Activated CD4-positive, alpha-beta T cell treated with anti-CD3 and anti-CD28 coated beads, Interleukin-2, amount 10 ng/mL, durations not matched to agents 7 days and 5 days (primary cell): ENCODE measurements at regions not wholly inside any gene's neighbourhood (a gene's known extent, or its start where the extent isn't known, plus 50 kb on each side); places are given as distances from the start of the nearest gene placed in this dataset.

ENCODE experiments used
- CTCF ChIA-PET: fragments of 350-600 bp; sonication (Branson Sonifier 250); formaldehyde crosslinking; loops from one replicate; lab custom pipeline; 2021; ENCODE audit warnings: antibody characterized with exemption; lab: Charles Lee
- POLR2A ChIA-PET: fragments of 350-600 bp; sonication (Branson Sonifier 250); formaldehyde crosslinking; loops from one replicate; lab custom pipeline; 2021; ENCODE audit warnings: antibody characterized with exemption; lab: Charles Lee
- DNase-seq: peaks from one replicate; pipeline ENCODE4 v3.0.0-alpha.2; 2020
- H3K27ac Mint-ChIP-seq: one replicate; pipeline ENCODE4 v1.8.0; 2021; ENCODE audit warnings: mild to moderate bottlenecking, moderate library complexity, mixed read lengths
- H3K27me3 Mint-ChIP-seq: one replicate; pipeline ENCODE4 v1.8.0; 2021; ENCODE audit warnings: mixed read lengths
- H3K36me3 Mint-ChIP-seq: one replicate; pipeline ENCODE4 v1.8.0; 2021; ENCODE audit warnings: low read depth, mixed read lengths
- H3K4me1 Mint-ChIP-seq: one replicate; pipeline ENCODE4 v1.8.0; 2021; ENCODE audit warnings: mixed read lengths
- H3K4me3 Mint-ChIP-seq: one replicate; pipeline ENCODE4 v1.8.0; 2021; ENCODE audit warnings: mild to moderate bottlenecking, moderate library complexity, mixed read lengths
- H3K9me3 Mint-ChIP-seq: one replicate; pipeline ENCODE4 v1.8.0; 2021; ENCODE audit warnings: mixed read lengths

DNA sequence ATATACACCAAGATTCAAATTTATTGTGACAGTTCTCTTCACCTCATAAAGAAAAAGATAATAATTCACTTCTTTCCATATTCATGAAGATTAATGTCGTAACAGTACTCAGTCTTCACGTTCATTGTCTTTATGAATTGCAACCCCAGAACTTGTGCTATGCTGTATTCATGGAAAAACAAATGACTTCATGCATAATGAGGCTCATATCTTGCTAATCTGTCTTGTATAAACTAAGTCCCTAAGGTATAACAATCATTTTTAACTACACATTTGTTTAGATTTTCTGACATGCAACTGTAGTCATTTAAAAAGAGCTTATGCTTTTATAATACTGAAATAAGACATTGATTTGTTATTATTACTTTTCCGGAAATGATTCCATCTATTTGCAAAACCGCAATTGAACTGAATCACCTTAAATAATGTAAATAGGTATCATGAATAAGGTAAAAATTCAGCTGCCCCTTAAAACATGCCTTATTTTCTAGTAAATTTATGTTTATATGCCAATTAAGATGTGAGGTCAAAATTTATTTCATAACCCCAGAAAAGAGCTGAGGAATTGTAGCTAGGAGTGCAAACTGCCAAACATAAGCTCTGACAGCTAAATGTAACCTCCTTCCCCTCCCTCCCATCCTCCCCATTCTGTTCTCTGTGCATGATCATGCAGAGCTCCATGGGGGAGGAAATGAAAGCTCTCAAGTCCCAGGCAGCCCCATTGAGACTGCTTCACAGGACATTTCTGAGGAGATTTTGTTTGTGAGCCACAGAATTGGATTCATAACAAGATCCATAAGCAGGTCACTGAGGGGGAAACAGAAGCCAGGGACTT lies 301.6 kb downstream of the ATP23 start:
- CTCF ChIA-PET = no interaction called here

GRCh38 chr12:58247633-58248032 lies 306.3 kb downstream of the ATP23 start:
- H3K27me3 Mint-ChIP-seq = no peaks in the 10 kb centered on the region
- CTCF ChIA-PET = no interaction called here
- no peaks in the 10 kb centered on the region for H3K9me3 Mint-ChIP-seq
- no peak overlapping the region for H3K27ac Mint-ChIP-seq
- POLR2A ChIA-PET = no interaction called here
- no peak for DNase-seq
- H3K36me3 Mint-ChIP-seq = no peaks in the 10 kb centered on the region
- H3K4me1 Mint-ChIP-seq = no peaks in the 10 kb centered on the region
- H3K4me3 Mint-ChIP-seq = no peak overlapping the region

More for the DNA sequence above, 301.6 kb downstream of the ATP23 start:
- H3K4me1 Mint-ChIP-seq = no peaks in the 10 kb centered on the region
- POLR2A ChIA-PET = no interaction called here
- no peak overlapping the region for H3K4me3 Mint-ChIP-seq
- H3K36me3 Mint-ChIP-seq = no peaks in the 10 kb centered on the region
- no peaks in the 10 kb centered on the region for H3K9me3 Mint-ChIP-seq
- no peak overlapping the region for H3K27ac Mint-ChIP-seq
- no peak for DNase-seq
- peaks cover 2% of the 10 kb centered on the region for H3K27me3 Mint-ChIP-seq

GRCh38 chr12:58248599-58248998 lies 307.2 kb downstream of the ATP23 start:
- ChIA-PET CTCF (no interaction called here), POLR2A (no interaction called here)
- H3K27ac Mint-ChIP-seq = no peak overlapping the region
- H3K4me1 Mint-ChIP-seq = no peaks in the 10 kb centered on the region
- no peak overlapping the region for H3K4me3 Mint-ChIP-seq
- DNase-seq = no peak
- no peaks in the 10 kb centered on the region for H3K27me3 Mint-ChIP-seq
- H3K9me3 Mint-ChIP-seq = no peaks in the 10 kb centered on the region
- no peaks in the 10 kb centered on the region for H3K36me3 Mint-ChIP-seq

DNA sequence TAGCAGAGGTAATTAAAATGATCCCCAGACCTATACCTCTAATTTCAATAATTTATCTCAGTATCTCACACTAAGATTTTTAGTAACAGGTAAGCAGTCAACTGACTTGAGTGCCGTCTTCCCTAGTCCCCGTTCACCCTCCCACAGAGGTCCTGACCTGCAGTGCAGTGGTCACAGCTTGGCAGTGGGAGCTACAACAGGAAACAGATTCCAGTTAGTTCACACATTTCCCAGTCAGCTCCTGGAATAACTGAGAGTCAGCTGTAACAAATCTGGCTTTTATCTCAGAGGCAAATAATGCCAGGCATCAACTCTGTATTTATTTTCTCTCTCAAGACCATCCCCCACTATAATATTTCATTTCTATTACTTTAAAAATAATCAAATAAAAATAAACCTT lies 308.2 kb downstream of the ATP23 start:
- H3K27ac Mint-ChIP-seq = no peak overlapping the region
- no peaks in the 10 kb centered on the region for H3K36me3 Mint-ChIP-seq
- no peaks in the 10 kb centered on the region for H3K9me3 Mint-ChIP-seq
- no peak for DNase-seq
- no peaks in the 10 kb centered on the region for H3K4me1 Mint-ChIP-seq
- ChIA-PET POLR2A (no interaction called here), CTCF (no interaction called here)
- H3K4me3 Mint-ChIP-seq = no peak overlapping the region
- no peaks in the 10 kb centered on the region for H3K27me3 Mint-ChIP-seq

- no peak for DNase-seq
- no peaks in the 10 kb centered on the region for H3K36me3 Mint-ChIP-seq
- POLR2A ChIA-PET = no interaction called here
- H3K9me3 Mint-ChIP-seq = no peaks in the 10 kb centered on the region
- no peak overlapping the region for H3K27ac Mint-ChIP-seq
- no peaks in the 10 kb centered on the region for H3K27me3 Mint-ChIP-seq
- H3K4me3 Mint-ChIP-seq = no peak overlapping the region
- H3K4me1 Mint-ChIP-seq = no peaks in the 10 kb centered on the region
- CTCF ChIA-PET = no interaction called here
Measured at GRCh38 chr12:58250077-58250476, 308.7 kb downstream of the ATP23 start.

DNA sequence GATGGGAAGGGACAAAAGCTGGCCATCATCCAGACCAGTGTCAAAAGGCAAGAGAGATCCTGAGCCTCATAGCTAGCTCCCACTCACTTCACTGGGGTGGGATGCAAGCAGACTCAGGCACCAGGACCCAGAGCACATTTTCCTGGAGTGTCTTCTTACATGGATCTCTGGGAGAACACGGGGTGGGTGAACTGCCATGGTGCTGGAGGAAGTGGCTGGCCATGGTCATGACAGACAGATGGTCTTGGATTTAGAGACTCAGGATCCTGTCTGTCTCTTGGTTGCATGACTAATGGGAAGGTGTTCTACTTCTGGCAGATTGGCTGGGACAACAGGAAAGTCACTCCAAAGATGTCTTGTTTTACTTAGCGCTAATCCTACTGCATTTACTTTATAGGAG lies 311.5 kb downstream of the ATP23 start:
- Mint-ChIP-seq H3K27me3 (no peaks in the 10 kb centered on the region), H3K36me3 (no peaks in the 10 kb centered on the region), H3K27ac (no peak overlapping the region), H3K9me3 (peaks cover 3% of the 10 kb centered on the region), H3K4me1 (no peaks in the 10 kb centered on the region), H3K4me3 (no peak overlapping the region)
- ChIA-PET POLR2A (no interaction called here), CTCF (no interaction called here)
- no peak for DNase-seq

GRCh38 chr12:58253663-58254062 lies 312.3 kb downstream of the ATP23 start:
- Mint-ChIP-seq H3K4me1 (no peaks in the 10 kb centered on the region), H3K27ac (no peak overlapping the region), H3K4me3 (no peak overlapping the region), H3K36me3 (no peaks in the 10 kb centered on the region), H3K9me3 (peaks cover 3% of the 10 kb centered on the region), H3K27me3 (no peaks in the 10 kb centered on the region)
- no peak for DNase-seq
- POLR2A ChIA-PET = no interaction called here
- CTCF ChIA-PET = no interaction called here

- Mint-ChIP-seq H3K4me1 (no peaks in the 10 kb centered on the region), H3K4me3 (no peak overlapping the region), H3K36me3 (no peaks in the 10 kb centered on the region), H3K27ac (no peak overlapping the region), H3K9me3 (peaks cover 3% of the 10 kb centered on the region), H3K27me3 (no peaks in the 10 kb centered on the region)
- no peak for DNase-seq
- ChIA-PET POLR2A (no interaction called here), CTCF (no interaction called here)
Measured at GRCh38 chr12:58254463-58255100, 313.2 kb downstream of the ATP23 start.

DNA sequence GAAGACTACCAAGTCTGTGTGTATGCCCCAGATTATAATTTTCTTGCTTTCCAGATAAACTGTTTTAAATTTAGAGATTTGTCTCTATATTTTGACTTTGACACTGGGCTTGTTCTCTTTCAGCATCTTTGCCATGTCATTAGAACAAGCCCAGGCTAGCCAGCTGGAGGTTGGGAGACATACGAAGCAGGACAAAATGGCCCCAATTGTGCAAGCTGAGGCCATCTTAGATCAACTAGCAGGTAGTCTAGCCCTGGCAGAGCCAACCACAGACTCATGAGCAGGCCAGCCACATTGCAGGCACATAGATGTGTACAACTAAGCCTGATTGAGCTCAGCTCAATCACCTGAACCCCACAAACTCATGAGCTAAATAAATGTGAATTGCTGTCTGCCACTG lies 321.4 kb downstream of the ATP23 start:
- no peak for DNase-seq
- Mint-ChIP-seq H3K36me3 (no peaks in the 10 kb centered on the region), H3K27ac (no peak overlapping the region), H3K27me3 (no peaks in the 10 kb centered on the region), H3K4me3 (no peak overlapping the region), H3K9me3 (peaks cover 2% of the 10 kb centered on the region), H3K4me1 (no peaks in the 10 kb centered on the region)
- CTCF ChIA-PET = no interaction called here
- POLR2A ChIA-PET = no interaction called here

GRCh38 chr12:58263816-58264215 lies 322.4 kb downstream of the ATP23 start:
- Mint-ChIP-seq H3K27ac (no peak overlapping the region), H3K27me3 (no peaks in the 10 kb centered on the region), H3K36me3 (no peaks in the 10 kb centered on the region), H3K4me1 (no peaks in the 10 kb centered on the region), H3K9me3 (peaks cover 2% of the 10 kb centered on the region), H3K4me3 (no peak overlapping the region)
- ChIA-PET POLR2A (no interaction called here), CTCF (interaction anchor here (1.0 kb wide), 1 partner anchor 8 kb away, joined by 3 read pairs; no protein-coding TSS in a partner anchor)
- no peak for DNase-seq

GRCh38 chr12:58268069-58268468 lies 326.7 kb downstream of the ATP23 start:
- H3K4me3 Mint-ChIP-seq = no peak overlapping the region
- no peaks in the 10 kb centered on the region for H3K4me1 Mint-ChIP-seq
- no peak for DNase-seq
- ChIA-PET POLR2A (no interaction called here), CTCF (no interaction called here)
- H3K36me3 Mint-ChIP-seq = no peaks in the 10 kb centered on the region
- no peak overlapping the region for H3K27ac Mint-ChIP-seq
- no peaks in the 10 kb centered on the region for H3K27me3 Mint-ChIP-seq
- peaks cover 2% of the 10 kb centered on the region for H3K9me3 Mint-ChIP-seq

DNA sequence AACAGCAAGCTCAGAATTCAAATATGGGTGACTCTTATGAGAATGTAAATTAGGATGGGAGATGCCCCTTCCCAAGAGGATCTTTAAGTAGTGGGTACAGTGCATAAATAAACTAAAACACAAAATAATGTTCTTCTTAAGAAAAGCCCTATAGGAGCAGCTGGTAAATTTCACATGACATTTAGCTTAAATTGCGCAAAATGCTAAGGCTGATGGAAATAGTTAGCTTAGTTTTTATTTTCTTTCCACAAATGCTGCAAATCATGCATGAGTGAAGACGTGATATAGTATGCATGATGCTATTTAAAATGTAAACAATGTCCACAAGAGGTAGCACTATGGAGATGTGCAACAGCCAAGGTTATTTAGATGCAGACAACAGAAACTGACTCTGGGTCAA lies 328.1 kb downstream of the ATP23 start:
- Mint-ChIP-seq H3K9me3 (peaks cover 2% of the 10 kb centered on the region), H3K27ac (no peak overlapping the region), H3K27me3 (no peaks in the 10 kb centered on the region), H3K4me3 (no peak overlapping the region), H3K4me1 (no peaks in the 10 kb centered on the region), H3K36me3 (no peaks in the 10 kb centered on the region)
- CTCF ChIA-PET = no interaction called here
- no peak for DNase-seq
- POLR2A ChIA-PET = no interaction called here

GRCh38 chr12:58270966-58271705 lies 329.8 kb downstream of the ATP23 start:
- H3K9me3 Mint-ChIP-seq = peaks cover under 1% of the 10 kb centered on the region

More at GRCh38 chr12:58270966-58271705, 329.8 kb downstream of the ATP23 start:
- Mint-ChIP-seq H3K4me1 (no peaks in the 10 kb centered on the region), H3K4me3 (no peak overlapping the region), H3K27ac (no peak overlapping the region), H3K36me3 (no peaks in the 10 kb centered on the region), H3K27me3 (no peaks in the 10 kb centered on the region)
- POLR2A ChIA-PET = no interaction called here
- CTCF ChIA-PET = no interaction called here
- no peak for DNase-seq
